K562 (cell line): ENCODE measurements at regions not wholly inside any gene's neighbourhood (a gene's known extent, or its start where the extent isn't known, plus 50 kb on each side); places are given as distances from the start of the nearest gene placed in this dataset.
A peak's percentile ranks its signal among the peaks of the same experiment; 100 is the strongest.

Experiments
- BCOR ChIP-seq: fragments of 450-650 bp; IDR thresholded peaks from 2 replicates; pipeline ENCODE4 v1.6.1; 2016
- ETS2 ChIP-seq: IDR thresholded peaks from 2 replicates; pipeline ENCODE4 v1.6.1; 2016; ENCODE audit warnings: borderline replicate concordance, missing genetic modification characterization, mild to moderate bottlenecking, moderate library complexity, missing compliant biosample characterization; ENCODE audit not compliant: poor library complexity, severe bottlenecking
- FOS ChIP-seq: IDR thresholded peaks from 3 replicates; pipeline ENCODE4 v1.6.1; 2011; ENCODE audit not compliant: insufficient read length; ENCODE audit errors: extremely low read depth
- FOXJ2 ChIP-seq: fragments of 200-800 bp; sonication (Bioruptor generic); IDR thresholded peaks from 2 replicates; pipeline ENCODE4 v1.6.1; 2016; ENCODE audit warnings: missing genetic modification characterization, missing compliant biosample characterization
- HNRNPLL ChIP-seq: fragments of 200-400 bp; formaldehyde crosslinking; IDR thresholded peaks from 2 replicates; pipeline ENCODE4 v1.6.1; 2017; ENCODE audit warnings: low read length, low read depth, mild to moderate bottlenecking; ENCODE audit not compliant: poor library complexity, severe bottlenecking
- MIER1 ChIP-seq: fragments of 450-650 bp; IDR thresholded peaks from 2 replicates; pipeline ENCODE4 v1.6.1; 2016; ENCODE audit warnings: antibody characterized with exemption, mild to moderate bottlenecking, low read depth
- NFIC ChIP-seq: fragments of 450-650 bp; IDR thresholded peaks from 2 replicates; pipeline ENCODE4 v1.6.1; 2017; ENCODE audit warnings: mild to moderate bottlenecking, inconsistent platforms
- POLR2AphosphoS5 ChIP-seq: IDR thresholded peaks from 2 replicates; pipeline ENCODE4 v1.6.1; 2011; ENCODE audit warnings: mild to moderate bottlenecking, low read depth, low read length, moderate library complexity; ENCODE audit not compliant: control insufficient read depth, insufficient read depth
- RBM22 ChIP-seq: fragments of 200-400 bp; formaldehyde crosslinking; IDR thresholded peaks from 2 replicates; pipeline ENCODE4 v1.6.1; 2018; ENCODE audit warnings: low read length, low read depth; ENCODE audit not compliant: poor library complexity, severe bottlenecking
- SETDB1 ChIP-seq: IDR thresholded peaks from one replicate; pipeline ENCODE4 v1.6.1; 2012; ENCODE audit warnings: low read length, control low read depth, inconsistent platforms
- SMARCE1 ChIP-seq: fragments of 450-650 bp; IDR thresholded peaks from 2 replicates; pipeline ENCODE4 v1.7.1; 2016; ENCODE audit warnings: mild to moderate bottlenecking
- SP1 ChIP-seq: sonication (generic); formaldehyde crosslinking; IDR thresholded peaks from 2 replicates; pipeline ENCODE4 v1.8.1; 2022; ENCODE audit warnings: mild to moderate bottlenecking, missing genetic modification reagents
- SREBF2 ChIP-seq: sonication (generic); formaldehyde crosslinking; IDR thresholded peaks from 2 replicates; pipeline ENCODE4 v1.4.0; 2020; ENCODE audit warnings: mild to moderate bottlenecking, missing genetic modification reagents
- U2AF1 ChIP-seq: fragments of 200-400 bp; formaldehyde crosslinking; optimal IDR thresholded peaks from 2 replicates; pipeline ENCODE3; 2017; ENCODE audit warnings: mild to moderate bottlenecking, low read depth, low read length, moderate library complexity
- ZNF12 ChIP-seq: sonication (generic); formaldehyde crosslinking; IDR thresholded peaks from 2 replicates; pipeline ENCODE4 v1.4.0; 2020; ENCODE audit warnings: mild to moderate bottlenecking, missing genetic modification reagents
- ZNF140 ChIP-seq: fragments of 250-450 bp; sonication (Bioruptor Pico); IDR thresholded peaks from 2 replicates; pipeline ENCODE4 v1.8.0; 2021; ENCODE audit warnings: moderate library complexity, mild to moderate bottlenecking, inconsistent platforms
- ZNF232 ChIP-seq: sonication (generic); formaldehyde crosslinking; IDR thresholded peaks from 2 replicates; pipeline ENCODE4 v1.8.0; 2022; ENCODE audit warnings: mild to moderate bottlenecking, missing genetic modification reagents
- ZNF282 ChIP-seq: sonication (generic); formaldehyde crosslinking; IDR thresholded peaks from 2 replicates; pipeline ENCODE4 v1.8.1; 2023; ENCODE audit warnings: missing genetic modification reagents
- ZNF589 ChIP-seq: fragments of 200-800 bp; sonication (Bioruptor generic); IDR thresholded peaks from 2 replicates; pipeline ENCODE4 v1.6.1; 2016; ENCODE audit warnings: low read depth, missing genetic modification characterization, missing compliant biosample characterization
- TF ChIP-seq, protein P1 (sequence below): fragments of 250-450 bp; sonication (Bioruptor Pico); IDR thresholded peaks from 2 replicates; pipeline ENCODE4 v1.4.0; 2020; ENCODE audit warnings: borderline replicate concordance
- TF ChIP-seq, protein P2 (sequence below), 2 experiments: fragments of 450-650 bp in 1 of 2; sonication (generic) in 1 of 2; formaldehyde crosslinking in 1 of 2; IDR thresholded peaks in 1 of 2; conservative IDR thresholded peaks in 1 of 2; 2 replicates each; pipeline versions ENCODE4 v1.6.1 to v1.8.1; 2016 to 2023; ENCODE audit warnings: mild to moderate bottlenecking in 2 of 2, moderate library complexity in 2 of 2, inconsistent platforms in 1 of 2, missing genetic modification reagents in 1 of 2
- TF ChIP-seq, protein P3 (sequence below): sonication (generic); formaldehyde crosslinking; IDR thresholded peaks from 2 replicates; pipeline ENCODE4 v1.9.0; 2022; ENCODE audit warnings: mild to moderate bottlenecking, missing genetic modification reagents
- TF ChIP-seq, protein P4 (sequence below): sonication (generic); formaldehyde crosslinking; IDR thresholded peaks from 2 replicates; pipeline ENCODE4 v1.8.0; 2022; ENCODE audit warnings: mild to moderate bottlenecking, missing genetic modification reagents, borderline replicate concordance

DNA sequence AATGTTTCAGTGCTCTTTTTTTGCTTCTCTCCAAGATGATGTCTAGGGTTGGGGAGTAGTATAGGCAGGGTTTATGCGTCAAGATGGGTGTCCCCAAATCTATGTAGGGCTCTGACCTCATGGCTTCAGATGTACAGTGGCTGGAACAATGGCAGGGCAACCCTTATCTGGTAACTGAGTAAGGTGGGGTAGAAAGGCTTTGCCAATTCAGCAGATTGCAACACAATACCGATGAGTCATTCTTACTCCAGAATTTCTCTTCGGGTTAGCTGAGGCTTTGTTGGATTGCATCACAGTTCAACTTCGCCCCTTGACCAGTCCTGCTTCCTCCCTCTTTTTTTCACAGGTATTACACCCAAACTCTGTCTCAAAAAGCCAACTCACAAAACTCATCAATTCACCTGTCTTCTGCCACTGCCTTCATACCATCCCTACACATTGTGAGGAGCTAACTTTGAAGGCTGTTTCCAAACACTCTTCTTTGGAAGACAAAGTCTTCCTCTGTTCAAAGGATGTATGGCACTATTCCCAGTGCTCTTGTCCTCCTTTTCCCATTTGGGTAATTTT, 190.2 kb upstream of the CNOT2 start (continued):
- TF ChIP-seq, protein P1, sequence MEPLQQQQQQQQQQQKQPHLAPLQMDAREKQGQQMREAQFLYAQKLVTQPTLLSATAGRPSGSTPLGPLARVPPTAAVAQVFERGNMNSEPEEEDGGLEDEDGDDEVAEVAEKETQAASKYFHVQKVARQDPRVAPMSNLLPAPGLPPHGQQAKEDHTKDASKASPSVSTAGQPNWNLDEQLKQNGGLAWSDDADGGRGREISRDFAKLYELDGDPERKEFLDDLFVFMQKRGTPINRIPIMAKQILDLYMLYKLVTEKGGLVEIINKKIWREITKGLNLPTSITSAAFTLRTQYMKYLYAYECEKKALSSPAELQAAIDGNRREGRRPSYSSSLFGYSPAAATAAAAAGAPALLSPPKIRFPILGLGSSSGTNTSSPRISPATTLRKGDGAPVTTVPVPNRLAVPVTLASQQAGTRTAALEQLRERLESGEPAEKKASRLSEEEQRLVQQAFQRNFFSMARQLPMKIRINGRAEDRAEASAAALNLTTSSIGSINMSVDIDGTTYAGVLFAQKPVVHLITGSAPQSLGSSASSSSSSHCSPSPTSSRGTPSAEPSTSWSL (CRISPR knock-in tag): no peak
- TF ChIP-seq, protein P2, sequence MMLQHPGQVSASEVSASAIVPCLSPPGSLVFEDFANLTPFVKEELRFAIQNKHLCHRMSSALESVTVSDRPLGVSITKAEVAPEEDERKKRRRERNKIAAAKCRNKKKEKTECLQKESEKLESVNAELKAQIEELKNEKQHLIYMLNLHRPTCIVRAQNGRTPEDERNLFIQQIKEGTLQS (IDR thresholded peaks at IDR 0.05): peak; percentile 100
- TF ChIP-seq, protein P2 (CRISPR knock-in tag; conservative IDR thresholded peaks at IDR 0.05): peak; percentile 87
- TF ChIP-seq RBM22 (no peak), U2AF1 (no peak), ZNF282 (CRISPR knock-in tag) (no peak), ZNF12 (no peak), ZNF140 (CRISPR knock-in tag) (no peak), SMARCE1 (peak; percentile 91), BCOR (no peak), HNRNPLL (no peak), FOS (peak; percentile 60), ZNF589 (CRISPR knock-in tag) (peak; percentile 61; the same call in 1 of the 2 replicates), ZNF232 (no peak), FOXJ2 (peak; percentile 63; the same call in 1 of the 2 replicates), ETS2 (no peak), POLR2AphosphoS5 (no peak), SETDB1 (no peak), NFIC (peak; percentile 14; the same call in 1 of the 2 replicates), SREBF2 (CRISPR knock-in tag) (no peak), MIER1 (no peak), SP1 (CRISPR knock-in tag) (no peak)
- TF ChIP-seq, protein P3, sequence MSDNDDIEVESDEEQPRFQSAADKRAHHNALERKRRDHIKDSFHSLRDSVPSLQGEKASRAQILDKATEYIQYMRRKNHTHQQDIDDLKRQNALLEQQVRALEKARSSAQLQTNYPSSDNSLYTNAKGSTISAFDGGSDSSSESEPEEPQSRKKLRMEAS: no peak
- TF ChIP-seq, protein P4, sequence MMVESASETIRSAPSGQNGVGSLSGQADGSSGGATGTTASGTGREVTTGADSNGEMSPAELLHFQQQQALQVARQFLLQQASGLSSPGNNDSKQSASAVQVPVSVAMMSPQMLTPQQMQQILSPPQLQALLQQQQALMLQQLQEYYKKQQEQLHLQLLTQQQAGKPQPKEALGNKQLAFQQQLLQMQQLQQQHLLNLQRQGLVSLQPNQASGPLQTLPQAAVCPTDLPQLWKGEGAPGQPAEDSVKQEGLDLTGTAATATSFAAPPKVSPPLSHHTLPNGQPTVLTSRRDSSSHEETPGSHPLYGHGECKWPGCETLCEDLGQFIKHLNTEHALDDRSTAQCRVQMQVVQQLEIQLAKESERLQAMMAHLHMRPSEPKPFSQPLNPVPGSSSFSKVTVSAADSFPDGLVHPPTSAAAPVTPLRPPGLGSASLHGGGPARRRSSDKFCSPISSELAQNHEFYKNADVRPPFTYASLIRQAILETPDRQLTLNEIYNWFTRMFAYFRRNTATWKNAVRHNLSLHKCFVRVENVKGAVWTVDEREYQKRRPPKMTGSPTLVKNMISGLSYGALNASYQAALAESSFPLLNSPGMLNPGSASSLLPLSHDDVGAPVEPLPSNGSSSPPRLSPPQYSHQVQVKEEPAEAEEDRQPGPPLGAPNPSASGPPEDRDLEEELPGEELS (CRISPR knock-in tag): no peak
